ENCODE measurements at regions not wholly inside any gene's neighbourhood (a gene's known extent, or its start where the extent isn't known, plus 50 kb on each side); places are given as distances from the start of the nearest gene placed in this dataset.

DNA sequence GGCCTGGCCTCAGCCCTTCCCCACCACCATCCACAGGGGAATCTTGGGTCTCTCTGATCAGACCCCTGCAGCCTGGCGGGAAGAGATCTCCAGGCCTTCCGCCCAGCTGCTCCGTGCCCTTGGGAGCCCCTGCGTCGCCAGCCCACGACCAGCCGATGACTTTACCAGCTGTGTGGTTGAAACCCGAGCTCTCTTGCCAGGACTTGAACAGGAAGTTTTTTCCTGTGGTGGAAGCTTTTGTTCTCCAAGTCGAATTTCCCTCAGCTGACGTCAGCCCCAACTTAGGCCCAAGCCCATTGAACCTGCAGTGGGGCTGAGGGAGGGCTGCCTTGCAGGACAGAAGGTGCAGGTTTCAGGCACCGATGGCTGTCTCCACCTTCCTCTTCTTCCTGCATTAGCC is 51.7 kb upstream of the SMAD3 start:
- TF ChIP-seq, protein P1, sequence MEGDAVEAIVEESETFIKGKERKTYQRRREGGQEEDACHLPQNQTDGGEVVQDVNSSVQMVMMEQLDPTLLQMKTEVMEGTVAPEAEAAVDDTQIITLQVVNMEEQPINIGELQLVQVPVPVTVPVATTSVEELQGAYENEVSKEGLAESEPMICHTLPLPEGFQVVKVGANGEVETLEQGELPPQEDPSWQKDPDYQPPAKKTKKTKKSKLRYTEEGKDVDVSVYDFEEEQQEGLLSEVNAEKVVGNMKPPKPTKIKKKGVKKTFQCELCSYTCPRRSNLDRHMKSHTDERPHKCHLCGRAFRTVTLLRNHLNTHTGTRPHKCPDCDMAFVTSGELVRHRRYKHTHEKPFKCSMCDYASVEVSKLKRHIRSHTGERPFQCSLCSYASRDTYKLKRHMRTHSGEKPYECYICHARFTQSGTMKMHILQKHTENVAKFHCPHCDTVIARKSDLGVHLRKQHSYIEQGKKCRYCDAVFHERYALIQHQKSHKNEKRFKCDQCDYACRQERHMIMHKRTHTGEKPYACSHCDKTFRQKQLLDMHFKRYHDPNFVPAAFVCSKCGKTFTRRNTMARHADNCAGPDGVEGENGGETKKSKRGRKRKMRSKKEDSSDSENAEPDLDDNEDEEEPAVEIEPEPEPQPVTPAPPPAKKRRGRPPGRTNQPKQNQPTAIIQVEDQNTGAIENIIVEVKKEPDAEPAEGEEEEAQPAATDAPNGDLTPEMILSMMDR (conservative IDR thresholded peaks at IDR 0.05 in 1 of 2, IDR thresholded peaks at IDR 0.05 in 1 of 2; ENCODE audit: extremely low read depth in 1 of 2, insufficient read depth in 1 of 2, low read depth in 1 of 2, low read length in 2 of 2) = no peak
- no peak for TF ChIP-seq EZH2 (IDR thresholded peaks at IDR 0.05; ENCODE audit: borderline replicate concordance, low read length)

All from mammary epithelial cell (primary cell).